ENCODE measurements at regions not wholly inside any gene's neighbourhood (a gene's known extent, or its start where the extent isn't known, plus 50 kb on each side); places are given as distances from the start of the nearest gene placed in this dataset.
"Not testable (repeated sequence)": the region's sequence is repeated elsewhere in the genome, so short reads cannot be mapped to it uniquely, and the experiment has no call there.

DNA sequence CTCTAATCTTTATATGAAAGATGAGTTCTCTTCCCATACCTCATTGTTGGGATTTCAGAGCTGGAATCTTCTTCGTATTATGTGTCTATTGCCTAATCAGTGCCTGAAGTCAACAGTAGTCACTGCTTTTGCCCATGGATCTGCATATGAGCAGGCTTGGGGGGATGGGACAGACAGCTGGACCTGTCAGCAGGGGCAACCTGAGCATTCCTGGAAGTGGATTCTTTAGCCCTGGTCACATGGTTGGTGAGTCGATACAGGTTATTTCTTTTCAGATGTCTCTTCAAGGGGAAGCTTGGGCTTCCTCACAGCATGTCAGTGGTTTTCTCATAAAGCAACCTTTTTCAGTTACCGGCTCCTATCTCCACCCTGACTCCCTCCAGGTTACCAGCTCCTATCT lies 97.3 kb upstream of the RBM19 start:
- TF ChIP-seq POLR2A (IDR thresholded peaks at IDR 0.05): no peak
- TF ChIP-seq, protein P1, sequence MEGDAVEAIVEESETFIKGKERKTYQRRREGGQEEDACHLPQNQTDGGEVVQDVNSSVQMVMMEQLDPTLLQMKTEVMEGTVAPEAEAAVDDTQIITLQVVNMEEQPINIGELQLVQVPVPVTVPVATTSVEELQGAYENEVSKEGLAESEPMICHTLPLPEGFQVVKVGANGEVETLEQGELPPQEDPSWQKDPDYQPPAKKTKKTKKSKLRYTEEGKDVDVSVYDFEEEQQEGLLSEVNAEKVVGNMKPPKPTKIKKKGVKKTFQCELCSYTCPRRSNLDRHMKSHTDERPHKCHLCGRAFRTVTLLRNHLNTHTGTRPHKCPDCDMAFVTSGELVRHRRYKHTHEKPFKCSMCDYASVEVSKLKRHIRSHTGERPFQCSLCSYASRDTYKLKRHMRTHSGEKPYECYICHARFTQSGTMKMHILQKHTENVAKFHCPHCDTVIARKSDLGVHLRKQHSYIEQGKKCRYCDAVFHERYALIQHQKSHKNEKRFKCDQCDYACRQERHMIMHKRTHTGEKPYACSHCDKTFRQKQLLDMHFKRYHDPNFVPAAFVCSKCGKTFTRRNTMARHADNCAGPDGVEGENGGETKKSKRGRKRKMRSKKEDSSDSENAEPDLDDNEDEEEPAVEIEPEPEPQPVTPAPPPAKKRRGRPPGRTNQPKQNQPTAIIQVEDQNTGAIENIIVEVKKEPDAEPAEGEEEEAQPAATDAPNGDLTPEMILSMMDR (IDR thresholded peaks at IDR 0.05): no peak
- 87 to 91% methylated on average over 3 of the region's 3 CpGs for WGBS, 2 donors

DNA sequence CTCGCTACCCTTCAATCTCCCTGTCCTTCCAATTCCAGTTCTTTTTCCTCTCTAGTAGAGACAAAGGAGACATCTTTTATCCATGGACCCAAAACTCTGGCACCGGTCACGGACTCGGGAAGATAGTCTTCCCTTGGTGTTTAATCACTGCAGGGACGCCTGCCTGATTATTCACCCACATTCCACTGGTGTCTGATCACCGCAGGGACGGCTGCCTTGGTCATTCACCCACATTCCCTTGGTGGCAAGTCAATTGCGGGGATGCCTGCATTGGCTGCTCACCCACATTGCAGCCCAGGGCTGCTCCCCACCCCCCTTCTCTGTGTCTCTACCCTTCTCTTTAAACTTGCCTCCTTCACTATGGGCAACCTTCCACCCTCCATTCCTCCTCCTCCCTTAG lies 90.2 kb upstream of the RBM19 start:
- intact Hi-C loops (cut with DNase I; ENCODE audit: low total_unique reads); DNase-seq (ENCODE audit: low spot score in 2 of 2); H3K4me3 ChIP-seq (ENCODE audit: low read depth, poor library complexity, severe bottlenecking): not testable (repeated sequence)
- 86 to 88% methylated on average over 8 of the region's 8 CpGs for WGBS, 2 donors

More for the DNA sequence above, 97.3 kb upstream of the RBM19 start:
- no peak for DNase-seq (ENCODE audit: low spot score in 2 of 2)
- no peak overlapping the region for H3K4me3 ChIP-seq (ENCODE audit: low read depth, poor library complexity, severe bottlenecking)
- intact Hi-C loops (cut with DNase I; ENCODE audit: low total_unique reads): no loop called here

DNA sequence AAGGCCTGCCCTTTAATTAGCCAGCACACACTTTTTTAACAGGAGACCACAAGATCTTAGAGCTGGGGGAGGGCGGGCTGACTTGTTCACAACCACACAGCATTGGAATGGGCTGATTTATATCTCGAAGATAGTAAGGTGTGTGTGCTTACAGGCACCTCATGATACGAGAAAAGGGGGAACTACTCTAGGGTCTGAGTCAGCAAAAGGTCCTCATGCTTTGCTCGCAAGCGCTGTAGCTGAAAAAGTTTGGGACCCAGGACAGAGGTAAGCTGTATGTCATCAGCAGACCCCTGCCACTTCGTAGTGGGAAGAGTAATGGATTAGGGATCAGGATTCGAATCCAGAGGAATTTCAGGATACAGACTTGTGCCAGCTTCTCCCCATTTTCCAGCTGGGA lies 88.9 kb upstream of the RBM19 start:
- intact Hi-C loops (cut with DNase I; ENCODE audit: low total_unique reads): no loop called here
- H3K4me3 ChIP-seq (ENCODE audit: low read depth, poor library complexity, severe bottlenecking): no peak overlapping the region
- 74 to 78% methylated on average over 7 of the region's 7 CpGs for WGBS, 2 donors
- TF ChIP-seq POLR2A (IDR thresholded peaks at IDR 0.05): no peak
- TF ChIP-seq, protein P1 (IDR thresholded peaks at IDR 0.05): no peak
- no peak for DNase-seq (ENCODE audit: low spot score in 2 of 2)

DNA sequence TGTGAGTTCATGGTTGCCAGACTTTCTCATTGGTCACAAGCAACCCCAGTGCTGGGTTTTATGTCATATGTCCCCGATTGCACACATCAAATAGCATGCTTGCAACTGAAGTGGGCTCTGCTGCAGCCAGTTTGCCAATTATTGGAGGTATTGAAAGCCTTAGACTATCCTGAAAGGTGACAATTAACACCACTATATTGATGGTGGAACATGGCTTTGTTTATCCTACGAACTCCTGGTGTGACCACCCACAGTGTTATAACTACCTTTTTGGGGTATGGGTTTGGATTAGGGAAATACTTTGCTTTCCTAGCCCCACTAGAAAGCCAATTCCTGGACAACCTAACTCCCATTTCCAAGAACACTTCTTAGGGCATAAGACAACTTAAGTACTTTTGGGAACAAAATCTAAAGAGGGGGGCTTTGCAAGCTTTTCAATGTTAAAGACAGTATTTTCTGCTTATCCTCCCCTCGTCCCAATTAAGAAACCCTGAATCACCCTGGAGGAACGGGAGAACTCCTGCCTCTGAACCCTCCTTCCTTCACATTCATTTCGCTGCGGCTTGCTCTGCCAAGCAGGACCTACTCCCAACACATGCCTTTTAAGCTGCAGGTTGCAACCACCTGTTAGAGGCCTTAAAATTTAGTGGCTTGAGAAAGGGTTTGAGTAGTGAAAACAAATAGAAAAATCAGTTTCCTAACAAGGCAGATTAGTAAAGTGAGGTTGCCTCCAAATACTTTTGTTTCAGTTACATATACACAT lies 80.3 kb upstream of the RBM19 start:
- intact Hi-C loops (cut with DNase I; ENCODE audit: low total_unique reads): no loop called here
- WGBS, 2 donors: 41 to 52% methylated on average over 6 of the region's 6 CpGs

DNA sequence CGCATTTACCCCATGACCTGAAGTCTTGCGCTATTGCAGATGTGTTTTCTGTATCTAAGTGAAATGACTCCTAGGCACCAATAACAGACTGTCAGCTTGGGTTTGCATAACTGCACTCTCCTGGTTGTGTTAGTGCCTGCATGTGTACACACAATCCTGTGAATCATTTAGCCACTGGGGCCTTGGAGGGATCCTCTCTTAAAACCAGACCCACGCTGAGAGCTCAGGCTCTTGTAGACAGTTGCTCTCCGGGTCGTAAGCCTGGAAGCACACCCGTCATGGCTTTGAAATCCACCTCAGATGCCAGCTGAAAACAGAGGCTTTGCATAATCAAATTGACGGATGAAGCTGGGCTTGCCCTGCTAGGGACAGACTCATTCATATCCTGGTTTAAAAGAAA lies 79.2 kb upstream of the RBM19 start:
- H3K4me3 ChIP-seq (ENCODE audit: low read depth, poor library complexity, severe bottlenecking): no peak overlapping the region
- WGBS, 2 donors: 40 to 50% methylated on average over 7 of the region's 7 CpGs
- intact Hi-C loops (cut with DNase I; ENCODE audit: low total_unique reads): no loop called here
- DNase-seq (ENCODE audit: low spot score in 2 of 2): no peak
- TF ChIP-seq POLR2A (IDR thresholded peaks at IDR 0.05): no peak
- TF ChIP-seq, protein P1 (IDR thresholded peaks at IDR 0.05): no peak

More for the DNA sequence above, 80.3 kb upstream of the RBM19 start:
- TF ChIP-seq, protein P1 (IDR thresholded peaks at IDR 0.05): no peak
- no peak for TF ChIP-seq POLR2A (IDR thresholded peaks at IDR 0.05)
- no peak for DNase-seq (ENCODE audit: low spot score in 2 of 2)
- H3K4me3 ChIP-seq (ENCODE audit: low read depth, poor library complexity, severe bottlenecking): no peak overlapping the region

DNA sequence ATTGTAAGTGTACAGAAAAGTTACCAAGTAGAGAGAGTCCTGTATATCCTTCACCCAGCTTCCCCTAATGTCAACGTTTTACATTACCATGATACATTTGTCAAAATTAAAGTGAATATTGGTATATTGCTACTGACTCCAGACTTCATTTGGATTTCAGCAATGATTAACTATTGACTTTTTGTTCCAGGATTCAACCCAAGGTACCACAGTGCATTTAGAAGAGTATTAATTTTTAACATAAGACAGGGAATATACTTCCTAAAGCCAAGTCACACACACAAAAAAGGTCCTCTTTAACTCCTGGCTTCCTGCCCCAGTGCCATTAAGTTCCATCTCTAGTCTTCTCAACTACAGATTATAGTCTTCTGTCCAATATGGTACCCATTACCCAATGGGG lies 75.5 kb upstream of the RBM19 start:
- DNase-seq (ENCODE audit: low spot score in 2 of 2): no peak

More for the DNA sequence above, 75.5 kb upstream of the RBM19 start:
- no peak for TF ChIP-seq POLR2A (IDR thresholded peaks at IDR 0.05)
- TF ChIP-seq, protein P1 (IDR thresholded peaks at IDR 0.05): no peak
- 77 to 88% methylated on average over 1 of the region's 1 CpG for WGBS, 2 donors
- no peak overlapping the region for H3K4me3 ChIP-seq (ENCODE audit: low read depth, poor library complexity, severe bottlenecking)
- intact Hi-C loops (cut with DNase I; ENCODE audit: low total_unique reads): no loop called here

Measured in lower leg skin (tissue), 4 donors.